ENCODE measurements at regions not wholly inside any gene's neighbourhood (a gene's known extent, or its start where the extent isn't known, plus 50 kb on each side); places are given as distances from the start of the nearest gene placed in this dataset.

- DNase-seq (ENCODE audit: low read depth), result no peak
- no peak overlapping the region for H3K4me3 ChIP-seq (replicated peaks; ENCODE audit: low read depth, low read length)
- no peak for TF ChIP-seq CTCF (IDR thresholded peaks at IDR 0.05; ENCODE audit: low read length, missing control alignments)
These were observed 82.7 kb upstream of the ABCD3 start for GRCh38 chr1:94335447-94335846.

DNA sequence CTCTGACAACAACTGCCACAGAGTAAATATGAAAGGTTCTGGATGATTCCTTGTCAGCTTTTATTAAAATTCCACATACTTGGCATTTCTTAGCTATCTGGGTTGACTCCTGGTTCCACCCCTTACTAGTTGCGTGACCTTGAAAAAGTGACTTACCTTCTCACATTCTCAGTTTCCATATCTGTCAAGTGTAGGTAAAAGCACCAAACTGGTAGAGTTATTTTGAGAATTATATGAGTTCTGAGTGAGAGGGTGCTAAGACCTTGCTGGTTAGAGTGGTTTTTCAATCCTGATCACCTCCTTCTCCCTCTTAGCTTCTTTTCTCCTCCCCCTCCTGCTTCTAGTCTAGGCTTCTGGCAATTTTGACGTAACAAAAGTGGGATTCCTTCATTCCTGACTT lies 83.4 kb upstream of the ABCD3 start:
- no peak for TF ChIP-seq CTCF (IDR thresholded peaks at IDR 0.05; ENCODE audit: low read length, missing control alignments)
- DNase-seq (ENCODE audit: low read depth), result no peak
- no peak overlapping the region for H3K4me3 ChIP-seq (replicated peaks; ENCODE audit: low read depth, low read length)

- no peak overlapping the region for H3K4me3 ChIP-seq (replicated peaks; ENCODE audit: low read depth, low read length)
- TF ChIP-seq CTCF (IDR thresholded peaks at IDR 0.05; ENCODE audit: low read length, missing control alignments), result no peak
- DNase-seq (ENCODE audit: low read depth), result peak; percentile 41
These were observed 85.2 kb upstream of the ABCD3 start for GRCh38 chr1:94332952-94333351.

DNA sequence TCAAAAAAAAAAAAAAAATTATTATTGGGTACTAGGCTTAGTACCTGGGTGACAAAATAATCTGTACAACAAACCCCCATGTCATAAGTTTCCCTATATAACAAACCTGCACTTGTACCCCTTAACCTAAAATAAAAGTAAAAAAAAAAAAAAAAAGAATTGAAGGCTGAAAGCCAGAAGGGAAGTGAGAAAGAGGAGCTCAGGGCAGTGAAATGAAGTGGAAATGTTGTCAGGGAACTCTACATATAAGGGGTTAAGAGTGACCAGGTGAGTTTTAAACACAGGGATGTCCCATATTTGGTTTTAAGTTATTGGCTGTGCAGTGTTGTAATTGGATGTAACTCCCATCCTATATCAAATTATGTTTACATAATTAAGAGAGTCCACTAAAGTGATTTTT lies 85.7 kb upstream of the ABCD3 start:
- TF ChIP-seq CTCF (IDR thresholded peaks at IDR 0.05; ENCODE audit: low read length, missing control alignments), result no peak
- H3K4me3 ChIP-seq (replicated peaks; ENCODE audit: low read depth, low read length), result no peak overlapping the region
- no peak for DNase-seq (ENCODE audit: low read depth)

DNA sequence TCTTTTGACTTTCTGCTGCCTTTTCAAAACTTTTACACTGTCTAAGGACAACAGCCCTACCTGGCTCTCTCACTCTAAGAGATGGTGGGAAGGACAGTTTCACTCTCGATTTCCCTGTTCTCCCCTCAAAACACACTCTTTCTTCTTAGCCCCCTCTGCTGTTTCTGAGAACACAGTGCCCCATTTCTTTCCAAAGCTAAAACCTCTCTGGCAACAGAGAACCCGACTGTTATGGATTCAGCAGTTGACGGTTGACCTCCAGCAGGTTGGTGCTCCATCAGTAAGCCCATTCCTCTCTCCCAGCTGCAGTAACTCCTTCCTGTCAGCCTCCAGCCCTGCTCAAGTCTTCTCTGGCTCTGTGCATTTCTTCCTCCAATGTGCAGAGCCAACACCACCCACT lies 88.2 kb upstream of the ABCD3 start:
- peak; percentile 79 for DNase-seq (ENCODE audit: low read depth)
- peak; percentile 79 for TF ChIP-seq CTCF (IDR thresholded peaks at IDR 0.05; ENCODE audit: low read length, missing control alignments)
- no peak overlapping the region for H3K4me3 ChIP-seq (replicated peaks; ENCODE audit: low read depth, low read length)

DNA sequence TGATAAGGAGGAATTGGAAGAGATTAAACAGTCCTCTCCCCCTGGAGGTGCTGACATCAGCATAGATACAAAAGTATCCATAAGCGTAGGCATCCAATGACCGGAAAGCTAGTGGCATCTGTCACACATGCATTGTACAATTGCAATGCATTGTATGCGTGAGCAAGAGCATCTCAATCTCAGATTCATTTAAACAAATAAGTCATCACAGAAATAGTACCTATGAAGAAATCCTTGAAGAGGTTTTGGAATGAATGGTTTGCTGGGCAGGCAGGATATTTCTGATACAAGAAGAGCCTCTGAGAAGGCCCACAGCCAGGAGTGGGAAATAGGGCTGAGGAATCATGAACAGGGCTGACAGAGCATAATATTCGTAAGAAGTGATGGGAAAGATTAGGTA lies 88.9 kb upstream of the ABCD3 start:
- TF ChIP-seq CTCF (IDR thresholded peaks at IDR 0.05; ENCODE audit: low read length, missing control alignments), result no peak
- H3K4me3 ChIP-seq (replicated peaks; ENCODE audit: low read depth, low read length), result no peak overlapping the region
- DNase-seq (ENCODE audit: low read depth), result no peak

DNA sequence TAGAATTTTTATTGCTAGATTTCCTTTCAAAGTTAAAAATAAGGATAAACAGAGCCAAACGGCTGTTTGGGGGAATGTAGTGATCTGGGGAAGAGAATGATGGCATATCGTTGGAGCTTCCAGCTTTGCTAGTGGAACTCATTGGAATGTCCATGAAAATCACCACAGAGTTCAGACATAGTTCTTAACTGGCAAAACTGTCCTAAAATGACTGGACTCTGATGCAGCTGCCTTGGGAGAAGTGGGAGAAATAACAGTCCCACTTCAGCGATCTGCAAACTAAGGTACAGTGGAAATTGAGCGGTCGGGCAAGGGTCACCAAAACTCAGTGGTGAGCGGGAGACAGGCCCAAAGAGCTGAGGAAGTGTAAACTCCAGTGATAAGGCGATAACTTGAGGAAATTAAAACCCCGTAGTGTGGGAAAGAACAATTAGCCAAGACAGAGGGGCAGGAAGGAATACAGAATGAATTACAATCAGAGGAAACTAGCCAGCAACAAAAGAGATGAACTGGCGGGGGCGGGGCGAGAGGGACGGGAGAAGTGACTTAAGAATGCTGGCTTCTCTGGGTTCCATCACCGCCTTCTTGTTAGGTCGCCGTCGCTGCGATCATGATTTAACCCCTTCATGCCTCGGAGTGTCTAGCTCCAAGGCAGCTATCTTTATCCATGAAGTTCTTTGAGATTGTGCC lies 89.8 kb upstream of the ARHGAP29 start:
- no peak for TF ChIP-seq CTCF (IDR thresholded peaks at IDR 0.05; ENCODE audit: low read length, missing control alignments)

More for the DNA sequence above, 89.8 kb upstream of the ARHGAP29 start:
- H3K4me3 ChIP-seq (replicated peaks; ENCODE audit: low read depth, low read length), result no peak overlapping the region
- peak; percentile 71 for DNase-seq (ENCODE audit: low read depth)

All from fibroblast of pulmonary artery (primary cell).